HG03103 (cell line): ENCODE measurements at regions not wholly inside any gene's neighbourhood (a gene's known extent, or its start where the extent isn't known, plus 50 kb on each side); places are given as distances from the start of the nearest gene placed in this dataset.

Experiments used
- ATAC-seq: cut with Tn5 transposase; IDR thresholded peaks from one replicate; pipeline ENCODE4 v1.9.1; 2021; ENCODE audit warnings: low read depth; ENCODE audit not compliant: unreplicated experiment

- no peak for ATAC-seq
These were observed 1474.9 kb downstream of the EFNA5 start for GRCh38 chr5:106195679-106196474.

GRCh38 chr5:106189121-106189809 lies 1481.5 kb downstream of the EFNA5 start:
- ATAC-seq, result no peak

GRCh38 chr5:106185661-106186081 lies 1485.1 kb downstream of the EFNA5 start:
- ATAC-seq, result no peak

GRCh38 chr5:106174903-106175302 lies 1495.8 kb downstream of the EFNA5 start:
- ATAC-seq, result no peak

DNA sequence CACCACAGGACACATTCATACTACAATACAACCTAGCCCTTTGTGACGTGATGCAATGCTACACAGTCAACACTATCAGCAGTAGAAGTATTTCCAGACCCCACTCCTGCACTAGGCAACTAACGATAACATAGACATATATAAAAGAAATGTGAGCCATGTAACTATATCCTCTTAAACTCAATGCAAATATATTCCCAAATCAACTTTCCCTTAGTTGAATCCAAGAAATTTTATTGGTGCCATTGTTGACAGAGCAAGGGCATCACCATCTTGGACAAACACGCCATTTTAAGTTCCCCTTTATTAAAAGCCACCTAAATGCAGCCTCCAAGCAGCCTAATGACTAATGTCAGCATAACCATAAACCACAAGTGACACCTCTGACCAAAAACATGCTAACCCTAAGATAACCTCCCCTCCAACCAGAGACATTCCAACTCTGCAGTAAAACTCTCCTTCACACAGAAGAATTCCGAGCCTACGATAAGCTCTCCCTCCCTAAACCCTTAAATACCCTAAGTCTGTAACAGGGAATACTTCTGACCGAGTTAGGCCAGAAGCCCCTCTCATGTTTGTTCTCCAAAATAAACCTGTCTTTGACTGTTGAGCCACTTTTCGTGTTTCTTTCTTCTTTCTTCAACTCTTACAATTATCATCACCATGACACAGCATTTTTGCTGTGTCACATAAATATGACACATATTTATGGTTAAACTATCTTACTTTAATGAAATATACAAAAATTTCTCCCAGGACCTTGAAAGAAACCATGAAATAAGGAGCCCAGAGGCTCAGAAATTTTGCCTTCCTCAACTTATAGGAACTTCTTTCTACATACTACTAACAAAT lies 1497.8 kb downstream of the EFNA5 start:
- no peak for ATAC-seq

GRCh38 chr5:106171708-106172107 lies 1499.0 kb downstream of the EFNA5 start:
- no peak for ATAC-seq

DNA sequence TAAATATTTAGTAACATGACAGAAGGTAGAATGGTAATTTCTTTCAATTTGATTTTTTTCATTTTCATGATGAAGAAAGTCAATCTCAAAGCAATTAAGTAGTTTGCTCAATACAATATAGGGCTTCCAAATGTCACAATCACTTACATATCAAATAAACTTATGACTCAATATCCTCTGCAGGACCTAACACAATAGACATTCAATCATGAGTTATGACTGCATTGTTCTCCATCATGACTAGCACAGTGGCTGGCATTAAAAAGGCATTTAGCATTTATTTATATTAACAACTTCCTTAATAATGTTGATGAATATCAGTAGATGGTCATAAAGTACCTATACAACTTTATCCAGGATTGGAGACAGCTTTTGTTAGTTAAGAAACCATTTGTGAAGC lies 1499.6 kb downstream of the EFNA5 start:
- ATAC-seq, result no peak

- no peak for ATAC-seq
These were observed 1503.0 kb downstream of the EFNA5 start for GRCh38 chr5:106167766-106168165.

- ATAC-seq, result no peak
These were observed 1507.5 kb downstream of the EFNA5 start for GRCh38 chr5:106163233-106163632.

DNA sequence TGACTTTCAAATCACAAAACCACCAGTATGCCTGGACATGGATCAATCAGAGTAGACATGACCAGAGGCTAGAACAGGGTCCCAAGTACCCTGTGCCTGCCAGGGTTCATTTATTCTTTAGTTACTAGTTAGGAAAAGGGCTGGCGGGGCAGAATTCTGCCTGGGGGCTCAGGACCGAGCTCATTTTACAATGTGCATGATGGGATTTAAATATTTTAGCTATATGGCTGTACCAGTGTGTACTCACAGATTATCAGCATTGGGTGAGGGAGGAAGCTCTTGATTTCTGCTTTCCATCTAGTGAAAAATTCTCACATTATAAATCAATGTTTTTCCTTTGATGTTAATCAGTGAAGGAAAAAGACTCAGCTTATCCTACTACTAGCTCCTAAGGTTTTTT lies 1511.1 kb downstream of the EFNA5 start:
- no peak for ATAC-seq

GRCh38 chr5:106154280-106154716 lies 1516.4 kb downstream of the EFNA5 start:
- ATAC-seq, result no peak

GRCh38 chr5:106152569-106152968 lies 1518.2 kb downstream of the EFNA5 start:
- ATAC-seq, result no peak

DNA sequence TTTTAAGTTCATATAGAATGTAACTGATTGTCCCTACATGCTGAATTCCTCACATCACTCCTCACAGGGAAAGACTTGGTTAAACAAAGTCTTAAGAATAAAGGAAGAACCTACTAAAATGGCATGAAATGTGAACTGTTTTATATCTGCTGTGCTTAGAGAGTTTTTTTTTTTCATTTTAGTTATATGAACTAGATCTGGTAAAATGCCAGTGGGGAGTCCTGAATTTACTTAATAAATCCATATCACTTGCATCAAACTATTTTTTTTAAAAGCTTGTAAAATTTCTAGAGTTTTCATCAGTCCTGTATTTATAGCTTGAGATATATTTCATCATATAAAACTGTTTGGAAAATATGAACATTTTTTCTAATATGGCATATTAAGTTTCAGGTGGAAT lies 1528.6 kb downstream of the EFNA5 start:
- ATAC-seq, result no peak

DNA sequence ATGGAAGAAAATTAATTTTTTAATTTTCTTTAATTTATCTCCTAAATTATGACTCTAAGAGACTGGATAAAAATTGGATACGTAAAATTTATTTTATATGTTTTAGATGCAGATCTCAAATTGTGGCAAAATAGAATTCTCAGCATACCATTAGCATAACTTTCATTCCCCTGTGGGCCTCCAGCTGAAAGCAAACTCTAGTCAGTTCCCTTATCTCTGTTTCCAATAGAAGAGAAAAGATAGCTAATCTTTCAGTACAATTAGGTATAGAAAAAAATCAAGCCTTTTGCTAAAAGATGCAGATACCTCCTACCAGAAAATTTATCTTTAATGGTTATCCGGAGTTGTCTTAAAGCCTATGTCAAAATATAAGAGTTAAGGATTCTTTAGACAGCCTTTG lies 1530.6 kb downstream of the EFNA5 start:
- no peak for ATAC-seq

- ATAC-seq, result no peak
These were observed 1534.7 kb downstream of the EFNA5 start for GRCh38 chr5:106136061-106136460.

DNA sequence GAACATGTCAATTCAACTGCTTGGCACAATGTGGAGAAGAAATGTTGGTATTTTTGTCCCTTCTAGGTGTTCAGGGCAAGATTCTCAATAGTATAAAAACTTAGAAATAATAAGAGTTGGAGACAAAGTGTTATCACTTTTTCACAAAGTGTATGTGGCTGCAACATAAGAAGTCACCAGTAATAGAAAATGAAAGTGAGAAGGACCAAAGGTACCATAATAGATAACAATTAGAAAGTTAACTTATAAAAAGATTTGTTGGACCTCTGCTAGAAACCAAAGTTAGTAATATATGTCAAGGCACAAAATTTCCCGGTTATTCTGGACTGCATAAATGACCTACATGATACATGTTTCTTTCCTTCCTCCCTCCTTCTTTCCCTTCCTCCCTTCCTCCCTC lies 1535.3 kb downstream of the EFNA5 start:
- ATAC-seq, result no peak

DNA sequence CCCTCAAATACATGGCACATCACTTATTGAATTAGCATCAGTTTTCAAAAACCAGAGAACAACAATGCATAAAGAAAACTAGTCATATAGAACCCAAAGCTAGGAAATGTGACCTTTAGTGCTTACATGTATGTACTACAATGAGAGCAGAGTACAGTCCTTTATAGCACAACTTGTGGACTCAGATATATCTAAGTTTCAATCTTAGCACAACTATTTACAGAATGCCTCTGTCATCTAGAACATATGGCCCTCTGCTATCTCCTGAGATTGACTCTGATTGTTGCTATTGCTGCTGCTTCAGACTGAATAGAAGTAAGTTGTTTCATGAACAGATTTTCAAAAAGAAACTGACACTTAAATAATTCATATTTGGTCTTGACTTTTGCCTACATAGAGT lies 1536.2 kb downstream of the EFNA5 start:
- no peak for ATAC-seq

- ATAC-seq, result peak; percentile 59
These were observed 1542.8 kb downstream of the EFNA5 start for GRCh38 chr5:106127985-106128384.

DNA sequence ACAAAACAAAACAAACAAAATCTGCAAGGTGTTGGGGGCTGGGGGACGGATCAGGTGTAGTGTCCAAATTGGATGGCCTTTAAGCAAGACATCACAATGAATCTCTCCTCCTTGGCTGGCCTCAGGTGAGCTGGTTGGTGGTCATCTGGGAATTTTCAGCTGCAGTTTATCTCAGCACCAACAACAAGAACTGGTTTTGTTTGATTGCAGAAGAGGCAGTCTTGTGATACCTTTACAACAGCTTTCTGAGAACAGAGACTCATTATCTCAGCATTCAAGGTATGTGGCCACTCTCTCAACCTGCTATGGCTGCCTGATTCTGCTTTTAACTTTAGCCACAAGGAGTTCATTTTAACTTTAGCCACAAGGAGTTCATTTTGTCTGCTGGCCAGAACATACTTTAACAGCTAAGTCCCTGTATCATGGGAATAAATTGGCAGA lies 1543.4 kb downstream of the EFNA5 start:
- ATAC-seq, result no peak

DNA sequence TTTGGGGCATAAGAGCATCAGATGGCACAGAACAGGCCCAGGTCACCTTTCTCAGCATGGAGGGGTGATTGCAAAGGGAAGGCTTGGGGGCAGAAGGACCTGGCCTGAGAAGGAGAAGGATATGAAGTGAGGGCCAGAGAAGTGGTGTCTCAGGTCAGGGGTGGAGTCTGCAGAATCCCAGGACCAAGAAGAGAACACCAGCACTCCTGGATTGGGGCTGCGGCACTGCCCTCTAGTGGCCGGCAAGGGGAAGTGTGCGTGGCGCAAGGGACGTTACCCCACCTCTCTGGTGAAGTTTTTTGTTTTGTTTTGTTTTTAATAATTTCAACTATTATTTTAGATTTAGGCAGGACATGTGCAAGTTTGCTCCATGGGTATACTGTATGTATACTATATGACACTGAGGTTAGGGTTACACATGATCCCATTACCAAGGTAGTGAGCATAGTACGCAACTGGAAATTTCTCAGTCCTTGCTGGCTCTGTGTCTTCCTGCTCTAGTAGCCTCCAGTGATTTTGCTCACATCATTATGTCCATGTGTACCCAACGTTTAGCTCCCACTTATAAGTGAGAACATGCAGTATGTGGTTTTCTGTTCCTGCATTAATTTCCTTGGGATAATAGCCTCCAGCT lies 1548.6 kb downstream of the EFNA5 start:
- ATAC-seq, result peak; percentile 83

DNA sequence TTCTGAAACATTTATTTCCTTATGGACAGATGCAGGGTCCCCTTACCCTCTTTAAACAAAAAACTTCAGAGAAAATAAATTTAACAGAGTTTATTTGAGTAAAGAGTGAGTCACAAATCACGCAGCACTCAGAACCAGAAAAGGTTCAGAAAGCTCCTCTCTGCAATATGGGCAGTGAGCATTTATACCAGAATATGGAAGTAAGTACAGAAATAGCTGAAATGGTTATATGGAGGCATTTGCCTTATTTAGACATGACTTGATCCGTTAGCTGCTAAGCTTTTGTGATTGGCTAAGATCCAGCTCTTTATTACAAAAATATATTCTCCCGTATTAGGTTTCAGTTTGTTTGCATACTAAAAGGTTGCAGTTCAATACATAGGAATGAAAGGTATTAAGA lies 1554.1 kb downstream of the EFNA5 start:
- ATAC-seq, result no peak
